DND-41 (cell line): ENCODE measurements at regions not wholly inside any gene's neighbourhood (a gene's known extent, or its start where the extent isn't known, plus 50 kb on each side); places are given as distances from the start of the nearest gene placed in this dataset.

Experiments used
- ATAC-seq: fragments of 200-7000 bp; cut with Tn5 transposase; 3 replicates; pipeline ENCODE4 v1.9.1; 2021; ENCODE audit warnings: low read depth; ENCODE audit not compliant: insufficient read depth
- DNase-seq: peaks from one replicate; pipeline ENCODE4 v3.0.0-alpha.2; 2020
- H2AFZ ChIP-seq: 2 replicates; pipeline ENCODE4 v1.6.0; 2012; ENCODE audit warnings: low read depth, low read length
- H3K27ac ChIP-seq: 2 replicates; pipeline ENCODE4 v1.5.1; 2012; ENCODE audit warnings: low read length, inconsistent platforms
- H3K27me3 ChIP-seq: fragments of 200-600 bp; sonication (generic); 2 replicates; pipeline ENCODE4 v1.6.0; 2012; ENCODE audit warnings: low read length, mild to moderate bottlenecking, inconsistent platforms; ENCODE audit not compliant: insufficient read depth, poor library complexity
- H3K36me3 ChIP-seq: 2 replicates; pipeline ENCODE4 v1.5.1; 2012; ENCODE audit warnings: low read length, inconsistent platforms; ENCODE audit not compliant: insufficient read depth
- H3K4me1 ChIP-seq: 2 replicates; pipeline ENCODE4 v1.5.1; 2012; ENCODE audit warnings: mild to moderate bottlenecking, low read length; ENCODE audit not compliant: insufficient read depth
- H3K4me2 ChIP-seq: 2 replicates; pipeline ENCODE4 v1.6.0; 2012; ENCODE audit warnings: mild to moderate bottlenecking, moderate library complexity, low read length, inconsistent platforms; ENCODE audit not compliant: insufficient read depth
- H3K4me3 ChIP-seq, 2 experiments: fragments of 200-600 bp in 1 of 2; shearing (Covaris generic) in 1 of 2; 2 replicates each; pipeline ENCODE4 v1.5.1; 2012 to 2016; ENCODE audit warnings: inconsistent platforms in 2 of 2, low read length in 2 of 2, mild to moderate bottlenecking in 2 of 2, low read depth in 1 of 2, moderate library complexity in 1 of 2
- H3K79me2 ChIP-seq: 2 replicates; pipeline ENCODE4 v1.6.0; 2012; ENCODE audit warnings: low read length, inconsistent platforms; ENCODE audit not compliant: insufficient read depth
- H3K9ac ChIP-seq: 2 replicates; pipeline ENCODE4 v1.6.0; 2012; ENCODE audit warnings: low read depth, mild to moderate bottlenecking, inconsistent platforms, low read length, moderate library complexity
- H3K9me3 ChIP-seq: 2 replicates; pipeline ENCODE4 v1.5.1; 2012; ENCODE audit warnings: low read length, moderate library complexity, mild to moderate bottlenecking, inconsistent platforms; ENCODE audit not compliant: insufficient read depth, severe bottlenecking
- H4K20me1 ChIP-seq: 2 replicates; pipeline ENCODE4 v1.6.0; 2012; ENCODE audit warnings: low read length; ENCODE audit not compliant: insufficient read depth
- EZH2 ChIP-seq: IDR thresholded peaks from 3 replicates; pipeline ENCODE4 v1.6.1; 2012; ENCODE audit warnings: borderline replicate concordance, low read depth, mild to moderate bottlenecking, moderate library complexity, low read length, inconsistent platforms; ENCODE audit not compliant: severe bottlenecking
- TF ChIP-seq, protein P1 (sequence below): IDR thresholded peaks from 2 replicates; pipeline ENCODE4 v1.5.1; 2012; ENCODE audit warnings: borderline replicate concordance, low read length, moderate library complexity, mild to moderate bottlenecking; ENCODE audit not compliant: poor library complexity, severe bottlenecking; ENCODE audit errors: extremely low read depth

DNA sequence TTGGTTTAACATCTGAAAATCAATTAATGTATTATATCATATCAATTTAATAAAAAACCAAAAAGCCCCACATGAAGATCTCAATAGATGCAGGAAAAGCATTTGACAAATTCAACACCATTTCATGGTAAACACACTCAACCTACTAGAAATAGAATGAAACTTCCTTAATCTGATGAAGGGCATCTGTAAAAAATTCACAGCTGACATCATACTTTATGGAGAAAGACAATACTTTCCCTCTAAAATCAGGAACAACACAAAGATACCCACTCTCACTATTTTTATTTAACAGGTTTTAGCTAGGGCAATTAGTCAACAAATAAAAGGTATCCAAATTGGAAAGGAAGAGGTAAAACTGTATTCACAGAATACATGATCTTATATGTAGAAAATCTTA lies 303.0 kb upstream of the ZEB2 start:
- no peak overlapping the region for H3K9ac ChIP-seq
- H2AFZ ChIP-seq: no peak overlapping the region
- no peaks in the 10 kb centered on the region for H4K20me1 ChIP-seq
- H3K4me3 ChIP-seq: no peak overlapping the region
- no peaks in the 10 kb centered on the region for H3K4me1 ChIP-seq
- H3K27me3 ChIP-seq: no peaks in the 10 kb centered on the region
- no peaks in the 10 kb centered on the region for H3K79me2 ChIP-seq
- H3K27ac ChIP-seq: no peak overlapping the region
- no peaks in the 10 kb centered on the region for H3K9me3 ChIP-seq
- ATAC-seq: no peak
- TF ChIP-seq EZH2: no peak
- TF ChIP-seq, protein P1, sequence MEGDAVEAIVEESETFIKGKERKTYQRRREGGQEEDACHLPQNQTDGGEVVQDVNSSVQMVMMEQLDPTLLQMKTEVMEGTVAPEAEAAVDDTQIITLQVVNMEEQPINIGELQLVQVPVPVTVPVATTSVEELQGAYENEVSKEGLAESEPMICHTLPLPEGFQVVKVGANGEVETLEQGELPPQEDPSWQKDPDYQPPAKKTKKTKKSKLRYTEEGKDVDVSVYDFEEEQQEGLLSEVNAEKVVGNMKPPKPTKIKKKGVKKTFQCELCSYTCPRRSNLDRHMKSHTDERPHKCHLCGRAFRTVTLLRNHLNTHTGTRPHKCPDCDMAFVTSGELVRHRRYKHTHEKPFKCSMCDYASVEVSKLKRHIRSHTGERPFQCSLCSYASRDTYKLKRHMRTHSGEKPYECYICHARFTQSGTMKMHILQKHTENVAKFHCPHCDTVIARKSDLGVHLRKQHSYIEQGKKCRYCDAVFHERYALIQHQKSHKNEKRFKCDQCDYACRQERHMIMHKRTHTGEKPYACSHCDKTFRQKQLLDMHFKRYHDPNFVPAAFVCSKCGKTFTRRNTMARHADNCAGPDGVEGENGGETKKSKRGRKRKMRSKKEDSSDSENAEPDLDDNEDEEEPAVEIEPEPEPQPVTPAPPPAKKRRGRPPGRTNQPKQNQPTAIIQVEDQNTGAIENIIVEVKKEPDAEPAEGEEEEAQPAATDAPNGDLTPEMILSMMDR: no peak
- no peaks in the 10 kb centered on the region for H3K36me3 ChIP-seq
- no peak overlapping the region for H3K4me2 ChIP-seq
- DNase-seq: no peak

DNA sequence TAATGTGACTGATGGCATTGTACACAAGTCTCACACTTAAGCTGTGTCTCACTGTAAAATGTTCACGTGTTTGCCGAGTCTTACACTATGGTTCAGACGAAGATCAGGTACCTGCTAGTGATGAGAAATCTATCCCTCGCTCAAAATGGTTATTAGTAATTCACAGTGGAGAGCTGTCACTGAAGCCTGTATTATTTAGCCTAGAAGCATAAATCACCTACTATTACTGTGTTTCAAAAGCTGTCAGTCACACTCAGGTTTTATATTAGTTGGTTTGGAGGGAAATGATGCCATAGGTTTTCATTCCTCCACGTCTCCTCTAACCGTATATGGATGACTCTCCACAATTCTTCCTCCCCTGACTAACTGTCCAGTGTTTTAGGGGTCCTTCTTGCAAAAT lies 292.4 kb upstream of the ZEB2 start:
- Histone ChIP-seq H3K79me2 (no peaks in the 10 kb centered on the region), H3K36me3 (no peaks in the 10 kb centered on the region), H3K9me3 (no peaks in the 10 kb centered on the region), H3K4me3 (no peak overlapping the region), H3K9ac (no peak overlapping the region), H4K20me1 (no peaks in the 10 kb centered on the region), H3K27ac (no peak overlapping the region), H2AFZ (no peak overlapping the region), H3K27me3 (no peaks in the 10 kb centered on the region), H3K4me1 (no peaks in the 10 kb centered on the region), H3K4me2 (no peak overlapping the region)
- ATAC-seq (no peak), DNase-seq (no peak)
- TF ChIP-seq, protein P1: no peak
- no peak for TF ChIP-seq EZH2

DNA sequence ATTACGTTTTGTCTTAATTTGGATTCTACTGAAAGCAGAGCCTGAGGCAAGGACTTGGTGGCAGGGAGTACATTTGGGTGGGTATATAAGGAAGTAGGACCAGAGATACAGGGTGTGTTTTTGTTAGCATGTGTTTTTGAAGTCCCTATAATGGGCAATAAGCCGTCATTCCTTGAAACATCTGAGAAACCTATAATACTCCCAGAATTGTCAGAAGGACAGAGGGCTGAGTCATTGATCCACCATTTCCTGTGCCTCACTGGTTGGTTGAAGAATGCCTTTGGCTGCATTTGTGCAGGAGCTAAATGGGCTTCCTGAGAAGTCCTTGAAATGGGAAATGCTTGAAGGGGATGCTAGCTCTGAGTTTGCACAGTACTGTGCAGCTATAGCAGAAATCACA lies 281.8 kb upstream of the ZEB2 start:
- H3K4me1 ChIP-seq: no peaks in the 10 kb centered on the region
- H3K27ac ChIP-seq: no peak overlapping the region
- ATAC-seq: no peak
- H3K9ac ChIP-seq: no peak overlapping the region
- H3K79me2 ChIP-seq: no peaks in the 10 kb centered on the region
- H3K27me3 ChIP-seq: no peaks in the 10 kb centered on the region
- no peaks in the 10 kb centered on the region for H3K36me3 ChIP-seq
- DNase-seq: no peak
- no peaks in the 10 kb centered on the region for H4K20me1 ChIP-seq
- TF ChIP-seq, protein P1: no peak
- no peak for TF ChIP-seq EZH2
- no peaks in the 10 kb centered on the region for H3K9me3 ChIP-seq
- H3K4me3 ChIP-seq: no peak overlapping the region
- no peak overlapping the region for H3K4me2 ChIP-seq
- H2AFZ ChIP-seq: no peak overlapping the region

DNA sequence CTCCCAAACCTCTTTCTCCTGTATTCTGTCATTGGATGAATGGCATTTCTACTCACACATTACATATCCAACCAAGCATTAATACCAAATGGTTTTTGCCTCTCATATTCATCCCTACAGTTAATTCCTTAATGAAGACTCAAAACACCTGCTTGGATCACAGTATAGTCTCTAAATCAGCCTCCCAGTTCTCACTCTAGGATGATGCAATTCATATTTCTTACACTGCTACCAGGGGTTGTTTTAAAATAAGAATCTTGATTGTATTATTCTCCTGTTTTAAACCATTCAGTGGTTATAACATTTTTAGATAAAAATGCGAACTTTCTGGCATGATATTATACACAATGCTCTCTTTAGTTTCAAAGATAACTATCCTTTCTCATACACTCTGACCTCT lies 281.4 kb upstream of the ZEB2 start:
- no peaks in the 10 kb centered on the region for H3K4me1 ChIP-seq

More for the DNA sequence above, 281.4 kb upstream of the ZEB2 start:
- Histone ChIP-seq H2AFZ (no peak overlapping the region), H3K36me3 (no peaks in the 10 kb centered on the region), H4K20me1 (no peaks in the 10 kb centered on the region), H3K4me2 (no peak overlapping the region), H3K4me3 (no peak overlapping the region), H3K27ac (no peak overlapping the region), H3K9ac (no peak overlapping the region), H3K27me3 (no peaks in the 10 kb centered on the region), H3K79me2 (no peaks in the 10 kb centered on the region), H3K9me3 (no peaks in the 10 kb centered on the region)
- DNase-seq (no peak), ATAC-seq (no peak)
- TF ChIP-seq EZH2: no peak
- TF ChIP-seq, protein P1: no peak
